AG09309 (cell line): ENCODE measurements at regions not wholly inside any gene's neighbourhood (a gene's known extent, or its start where the extent isn't known, plus 50 kb on each side); places are given as distances from the start of the nearest gene placed in this dataset.

Source experiments
- DNase-seq: peaks from one replicate; pipeline ENCODE4 v3.0.0-alpha.2; 2010; ENCODE audit warnings: low read depth
- H3K4me3 ChIP-seq: 2 replicates; pipeline ENCODE4 v1.5.1; 2011; ENCODE audit warnings: mild to moderate bottlenecking, low read depth, low read length, moderate library complexity; ENCODE audit not compliant: control insufficient read depth
- CTCF ChIP-seq: IDR thresholded peaks from 2 replicates; pipeline ENCODE4 v1.5.1; 2011; ENCODE audit warnings: mild to moderate bottlenecking, low read depth, low read length, inconsistent platforms; ENCODE audit not compliant: insufficient read depth, control insufficient read depth; ENCODE audit errors: missing control alignments

- no peak overlapping the region for H3K4me3 ChIP-seq
Observed at GRCh38 chr4:171626554-171626953, 186.7 kb upstream of the GALNTL6 start.

GRCh38 chr4:171622729-171623128 is 190.5 kb upstream of the GALNTL6 start:
- no peak for TF ChIP-seq CTCF
- DNase-seq = no peak
- no peak overlapping the region for H3K4me3 ChIP-seq

More at GRCh38 chr4:171626554-171626953, 186.7 kb upstream of the GALNTL6 start:
- DNase-seq = no peak
- no peak for TF ChIP-seq CTCF

GRCh38 chr4:171621646-171622045 is 191.6 kb upstream of the GALNTL6 start:
- DNase-seq = no peak
- no peak for TF ChIP-seq CTCF
- H3K4me3 ChIP-seq = no peak overlapping the region

GRCh38 chr4:171612907-171613306 is 200.3 kb upstream of the GALNTL6 start:
- H3K4me3 ChIP-seq = no peak overlapping the region
- DNase-seq = no peak
- no peak for TF ChIP-seq CTCF

GRCh38 chr4:171602638-171603355 is 210.4 kb upstream of the GALNTL6 start:
- DNase-seq = no peak
- TF ChIP-seq CTCF = no peak
- no peak overlapping the region for H3K4me3 ChIP-seq

- H3K4me3 ChIP-seq = no peak overlapping the region
- no peak for TF ChIP-seq CTCF
- DNase-seq = no peak
Observed at GRCh38 chr4:171601091-171601490, 212.1 kb upstream of the GALNTL6 start.
